Chondrocyte (in vitro differentiated cells): ENCODE measurements at regions not wholly inside any gene's neighbourhood (a gene's known extent, or its start where the extent isn't known, plus 50 kb on each side); places are given as distances from the start of the nearest gene placed in this dataset.

Experiments
- DNase-seq: peaks from one replicate; pipeline ENCODE4 v3.0.0; 2021; ENCODE audit warnings: mixed read lengths, low spot score
- H3K27ac Mint-ChIP-seq: one replicate; pipeline ENCODE4 v1.8.0; 2021; ENCODE audit warnings: mild to moderate bottlenecking, moderate library complexity, mixed read lengths; ENCODE audit not compliant: unreplicated experiment
- H3K27me3 Mint-ChIP-seq: 2 replicates; pipeline ENCODE4 v1.8.0; 2021; ENCODE audit warnings: low read depth, mixed read lengths
- H3K36me3 Mint-ChIP-seq: 2 replicates; pipeline ENCODE4 v1.8.0; 2021; ENCODE audit warnings: low read depth, mixed read lengths
- H3K4me1 Mint-ChIP-seq: 2 replicates; pipeline ENCODE4 v1.8.0; 2021; ENCODE audit warnings: low read depth, mild to moderate bottlenecking, mixed read lengths
- H3K4me3 Mint-ChIP-seq: one replicate; pipeline ENCODE4 v1.8.0; 2021; ENCODE audit warnings: mild to moderate bottlenecking, moderate library complexity, mixed read lengths; ENCODE audit not compliant: unreplicated experiment
- H3K9me3 Mint-ChIP-seq: 2 replicates; pipeline ENCODE4 v1.8.0; 2021; ENCODE audit warnings: low read depth, mixed read lengths
- TF ChIP-seq, protein P1 (sequence below): fragments of 200-600 bp; sonication (generic); IDR thresholded peaks from 2 replicates; pipeline ENCODE4 v1.5.0; 2021; ENCODE audit warnings: antibody characterized with exemption, mild to moderate bottlenecking, moderate library complexity

DNA sequence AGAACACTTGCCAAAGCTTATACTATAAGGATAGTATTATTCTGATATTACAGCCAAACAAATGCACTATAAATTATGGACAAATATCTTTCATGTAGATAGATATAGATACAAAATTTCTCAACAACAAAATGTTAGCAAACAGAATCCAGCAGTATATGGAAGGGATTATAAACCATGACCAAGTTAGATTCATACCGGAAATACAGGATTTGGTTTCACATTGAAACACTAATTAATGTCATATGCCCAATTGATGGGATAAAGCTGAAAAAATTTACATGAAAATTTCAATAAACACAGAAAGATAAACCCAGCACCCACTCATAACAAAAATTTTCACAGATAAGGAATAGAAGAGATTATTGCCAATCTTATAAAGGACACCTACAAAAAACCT is 770.3 kb upstream of the SLC35B3 start:
- no peak overlapping the region for H3K27ac Mint-ChIP-seq
- no peak overlapping the region for H3K4me3 Mint-ChIP-seq
- H3K9me3 Mint-ChIP-seq = peaks cover 26% of the 10 kb centered on the region
- no peak for DNase-seq
- H3K36me3 Mint-ChIP-seq = peaks cover 2% of the 10 kb centered on the region
- H3K4me1 Mint-ChIP-seq = no peaks in the 10 kb centered on the region
- no peaks in the 10 kb centered on the region for H3K27me3 Mint-ChIP-seq
- TF ChIP-seq, protein P1, sequence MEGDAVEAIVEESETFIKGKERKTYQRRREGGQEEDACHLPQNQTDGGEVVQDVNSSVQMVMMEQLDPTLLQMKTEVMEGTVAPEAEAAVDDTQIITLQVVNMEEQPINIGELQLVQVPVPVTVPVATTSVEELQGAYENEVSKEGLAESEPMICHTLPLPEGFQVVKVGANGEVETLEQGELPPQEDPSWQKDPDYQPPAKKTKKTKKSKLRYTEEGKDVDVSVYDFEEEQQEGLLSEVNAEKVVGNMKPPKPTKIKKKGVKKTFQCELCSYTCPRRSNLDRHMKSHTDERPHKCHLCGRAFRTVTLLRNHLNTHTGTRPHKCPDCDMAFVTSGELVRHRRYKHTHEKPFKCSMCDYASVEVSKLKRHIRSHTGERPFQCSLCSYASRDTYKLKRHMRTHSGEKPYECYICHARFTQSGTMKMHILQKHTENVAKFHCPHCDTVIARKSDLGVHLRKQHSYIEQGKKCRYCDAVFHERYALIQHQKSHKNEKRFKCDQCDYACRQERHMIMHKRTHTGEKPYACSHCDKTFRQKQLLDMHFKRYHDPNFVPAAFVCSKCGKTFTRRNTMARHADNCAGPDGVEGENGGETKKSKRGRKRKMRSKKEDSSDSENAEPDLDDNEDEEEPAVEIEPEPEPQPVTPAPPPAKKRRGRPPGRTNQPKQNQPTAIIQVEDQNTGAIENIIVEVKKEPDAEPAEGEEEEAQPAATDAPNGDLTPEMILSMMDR = no peak

DNA sequence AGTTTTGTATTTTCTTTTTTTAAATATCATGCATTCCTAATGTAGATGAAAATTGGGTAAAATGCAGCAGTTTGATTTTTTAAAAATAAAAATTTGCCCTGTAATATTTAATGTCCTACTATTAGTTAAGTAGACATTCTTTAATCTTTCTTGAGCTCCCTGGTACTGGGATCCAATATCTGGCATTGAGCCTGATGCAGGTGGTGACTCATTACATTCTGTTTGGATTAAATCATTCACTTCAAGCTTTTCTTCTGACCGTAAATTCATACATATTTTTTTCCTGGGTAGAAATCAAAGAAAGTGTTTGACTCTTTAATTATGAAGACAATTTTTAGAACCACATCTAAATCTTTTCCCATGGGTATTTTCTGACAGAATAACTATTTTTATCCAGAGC is 768.8 kb upstream of the SLC35B3 start:
- no peaks in the 10 kb centered on the region for H3K27me3 Mint-ChIP-seq
- H3K36me3 Mint-ChIP-seq = peaks cover 2% of the 10 kb centered on the region
- DNase-seq = no peak
- peaks cover 26% of the 10 kb centered on the region for H3K9me3 Mint-ChIP-seq
- no peaks in the 10 kb centered on the region for H3K4me1 Mint-ChIP-seq
- no peak overlapping the region for H3K27ac Mint-ChIP-seq
- H3K4me3 Mint-ChIP-seq = no peak overlapping the region
- TF ChIP-seq, protein P1 = no peak

DNA sequence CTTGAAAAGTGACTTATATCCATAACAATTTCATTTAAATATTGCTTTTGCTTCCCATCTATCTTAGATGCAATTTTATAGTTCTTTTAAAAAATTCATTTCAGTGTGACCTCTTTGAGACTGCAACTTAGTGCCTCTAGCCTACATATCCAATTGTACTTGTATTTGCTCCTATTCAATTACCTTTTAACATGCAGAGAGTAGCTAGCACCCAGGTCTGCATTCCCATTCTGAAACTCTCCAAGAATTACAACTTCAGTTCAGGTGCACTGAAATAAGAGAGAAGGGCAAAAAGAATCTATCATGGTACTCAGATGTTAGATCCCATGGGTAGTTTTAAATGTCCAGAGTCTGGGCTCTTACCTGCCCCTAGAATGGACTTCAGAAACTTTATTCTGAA is 765.4 kb upstream of the SLC35B3 start:
- peaks cover 20% of the 10 kb centered on the region for H3K9me3 Mint-ChIP-seq
- no peaks in the 10 kb centered on the region for H3K27me3 Mint-ChIP-seq
- H3K4me3 Mint-ChIP-seq = no peak overlapping the region
- peaks cover 2% of the 10 kb centered on the region for H3K36me3 Mint-ChIP-seq
- no peaks in the 10 kb centered on the region for H3K4me1 Mint-ChIP-seq
- TF ChIP-seq, protein P1 = no peak
- H3K27ac Mint-ChIP-seq = no peak overlapping the region
- DNase-seq = no peak

DNA sequence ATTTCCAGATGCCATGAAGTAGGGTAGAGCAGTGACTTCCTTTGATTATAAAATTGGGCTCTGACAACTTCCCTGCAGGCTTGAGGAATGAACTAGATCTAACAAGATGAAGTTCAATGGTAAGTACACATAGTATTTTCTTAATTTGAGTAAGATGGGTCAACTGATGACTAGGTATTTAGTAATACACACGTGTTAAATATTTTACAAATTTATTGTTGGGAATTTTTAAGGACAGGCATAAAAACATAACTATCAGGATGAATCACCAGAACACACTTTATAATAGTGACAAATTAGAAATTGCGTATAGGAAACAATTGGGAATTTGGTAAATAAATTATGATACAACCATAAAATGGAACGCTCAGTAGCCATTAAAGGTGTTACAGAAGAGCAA is 762.4 kb upstream of the SLC35B3 start:
- H3K4me1 Mint-ChIP-seq = no peaks in the 10 kb centered on the region
- TF ChIP-seq, protein P1 = no peak
- H3K9me3 Mint-ChIP-seq = no peaks in the 10 kb centered on the region
- DNase-seq = no peak
- H3K4me3 Mint-ChIP-seq = no peak overlapping the region
- H3K36me3 Mint-ChIP-seq = no peaks in the 10 kb centered on the region
- H3K27me3 Mint-ChIP-seq = no peaks in the 10 kb centered on the region
- H3K27ac Mint-ChIP-seq = no peak overlapping the region

DNA sequence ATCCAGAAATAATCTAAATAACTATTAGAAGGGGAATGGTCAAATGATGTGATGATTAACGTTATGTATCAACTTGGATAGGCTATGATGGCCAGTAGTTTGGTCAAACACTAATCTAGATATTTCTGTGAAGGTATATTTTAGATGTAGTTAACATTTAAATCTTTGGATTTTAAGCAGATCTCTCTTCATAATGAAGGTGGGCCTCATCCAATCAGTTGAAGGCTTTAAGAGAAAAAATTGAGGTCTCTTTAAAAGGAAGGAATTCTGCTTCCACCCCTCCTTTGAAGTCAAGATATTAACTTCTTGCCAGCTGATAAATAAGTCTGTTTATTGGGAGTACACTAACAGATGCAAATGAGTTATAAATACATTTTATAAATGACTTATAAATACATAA is 760.0 kb upstream of the SLC35B3 start:
- H3K4me3 Mint-ChIP-seq = no peak overlapping the region
- no peak overlapping the region for H3K27ac Mint-ChIP-seq
- H3K27me3 Mint-ChIP-seq = no peaks in the 10 kb centered on the region
- H3K36me3 Mint-ChIP-seq = no peaks in the 10 kb centered on the region
- DNase-seq = no peak
- TF ChIP-seq, protein P1 = no peak
- peaks cover 2% of the 10 kb centered on the region for H3K9me3 Mint-ChIP-seq
- H3K4me1 Mint-ChIP-seq = no peaks in the 10 kb centered on the region
